ENCODE measurements at regions not wholly inside any gene's neighbourhood (a gene's known extent, or its start where the extent isn't known, plus 50 kb on each side); places are given as distances from the start of the nearest gene placed in this dataset.

- TF ChIP-seq POLR2A (IDR thresholded peaks at IDR 0.05; ENCODE audit: low read depth, low read length) (no peak), TAF1 (IDR thresholded peaks at IDR 0.05; ENCODE audit: borderline replicate concordance, low read depth, low read length) (no peak)
Measured at GRCh38 chr13:87769445-87769844, 98.3 kb downstream of the SLITRK5 start.

All from GM12892 (cell line).